Thoracic aorta (tissue), 2 donors: ENCODE measurements at regions not wholly inside any gene's neighbourhood (a gene's known extent, or its start where the extent isn't known, plus 50 kb on each side); places are given as distances from the start of the nearest gene placed in this dataset.

Source experiments
- ATAC-seq: fragments of 150-250 bp; one replicate; pipeline ENCODE4 v1.8.0; 2017; ENCODE audit warnings: low read depth; ENCODE audit not compliant: insufficient number of reproducible peaks, low FRiP score
- DNase-seq: peaks from one replicate; pipeline ENCODE4 v3.0.0-alpha.2; 2020; ENCODE audit warnings: low spot score
- H3K27ac ChIP-seq, 2 donors: fragments of 200-600 bp; sonication (generic); 1 replicate in 1 of 2; 2 replicates in 1 of 2; pipeline ENCODE4 v1.5.1; 2016; ENCODE audit warnings: mild to moderate bottlenecking in 2 of 2, moderate library complexity in 2 of 2
- H3K27me3 ChIP-seq: fragments of 200-600 bp; sonication (generic); replicated peaks from 2 replicates; pipeline ENCODE4 v1.6.0; 2016; ENCODE audit warnings: mild to moderate bottlenecking; ENCODE audit not compliant: insufficient read depth
- H3K36me3 ChIP-seq: fragments of 200-600 bp; sonication (generic); one replicate; pipeline ENCODE4 v1.5.1; 2016
- H3K4me1 ChIP-seq, 2 donors: fragments of 200-600 bp; sonication (generic); 1 replicate in 1 of 2; 2 replicates in 1 of 2; pipeline versions ENCODE4 v1.5.1 to v1.6.0; 2016; ENCODE audit warnings: low read depth in 2 of 2, mild to moderate bottlenecking in 1 of 2; ENCODE audit not compliant: control insufficient read depth in 1 of 2
- H3K4me3 ChIP-seq: fragments of 200-600 bp; sonication (generic); 2 replicates; pipeline ENCODE4 v1.5.1; 2016; ENCODE audit warnings: mild to moderate bottlenecking
- H3K9me3 ChIP-seq: fragments of 200-600 bp; sonication (generic); 2 replicates; pipeline ENCODE4 v1.5.1; 2016
- CTCF ChIP-seq: fragments of 200-600 bp; sonication (generic); IDR thresholded peaks from one replicate; pipeline ENCODE4 v1.5.1; 2019; ENCODE audit warnings: antibody characterized with exemption

GRCh38 chr12:19971361-19972280, 396.7 kb upstream of the PDE3A start:
- peaks cover 26 to 64% of the 10 kb centered on the region in 2 donors for H3K4me1 ChIP-seq
- DNase-seq, result no peak
- H3K27ac ChIP-seq, result peak overlapping the region; percentile 59 to 61
- H3K4me3 ChIP-seq, result no peak overlapping the region
- TF ChIP-seq CTCF, result no peak
- no peaks in the 10 kb centered on the region for H3K27me3 ChIP-seq
- ATAC-seq, result no peak
- H3K9me3 ChIP-seq, result no peaks in the 10 kb centered on the region
- no peaks in the 10 kb centered on the region for H3K36me3 ChIP-seq

GRCh38 chr12:19972325-19973288, 395.7 kb upstream of the PDE3A start:
- H3K36me3 ChIP-seq, result no peaks in the 10 kb centered on the region
- peaks cover 21 to 55% of the 10 kb centered on the region in 2 donors for H3K4me1 ChIP-seq
- H3K27me3 ChIP-seq, result no peaks in the 10 kb centered on the region
- H3K9me3 ChIP-seq, result no peaks in the 10 kb centered on the region
- no peak overlapping the region for H3K4me3 ChIP-seq
- ATAC-seq (no peak), DNase-seq (no peak)
- H3K27ac ChIP-seq, result peak overlapping the region; percentile 59 to 61
- no peak for TF ChIP-seq CTCF

- Histone ChIP-seq H3K4me3 (no peak overlapping the region), H3K9me3 (no peaks in the 10 kb centered on the region), H3K27me3 (no peaks in the 10 kb centered on the region), H3K36me3 (no peaks in the 10 kb centered on the region), H3K4me1 (peaks cover 4 to 21% of the 10 kb centered on the region in 2 donors), H3K27ac (no peak overlapping the region)
- DNase-seq, result no peak
- TF ChIP-seq CTCF, result no peak
- ATAC-seq, result no peak
These were observed 390.1 kb upstream of the PDE3A start for GRCh38 chr12:19978193-19978592.

GRCh38 chr12:19979584-19979983, 388.8 kb upstream of the PDE3A start:
- ATAC-seq, result no peak
- DNase-seq, result no peak
- Histone ChIP-seq H3K27ac (peak overlapping the region in 1 of 2 donors; percentile 56), H3K4me1 (peaks cover 4 to 21% of the 10 kb centered on the region in 2 donors), H3K9me3 (no peaks in the 10 kb centered on the region), H3K36me3 (no peaks in the 10 kb centered on the region), H3K4me3 (no peak overlapping the region), H3K27me3 (no peaks in the 10 kb centered on the region)
- no peak for TF ChIP-seq CTCF

GRCh38 chr12:19981944-19982343, 386.4 kb upstream of the PDE3A start:
- TF ChIP-seq CTCF, result no peak
- DNase-seq, result no peak
- no peak overlapping the region for H3K4me3 ChIP-seq
- ATAC-seq, result no peak
- no peak overlapping the region for H3K27ac ChIP-seq
- H3K36me3 ChIP-seq, result no peaks in the 10 kb centered on the region
- H3K9me3 ChIP-seq, result no peaks in the 10 kb centered on the region
- peaks cover 4 to 21% of the 10 kb centered on the region in 2 donors for H3K4me1 ChIP-seq
- no peaks in the 10 kb centered on the region for H3K27me3 ChIP-seq
